DMS114 treated with DMSO at 0.1 percent for 48 hours (cell line): ENCODE measurements at regions not wholly inside any gene's neighbourhood (a gene's known extent, or its start where the extent isn't known, plus 50 kb on each side); places are given as distances from the start of the nearest gene placed in this dataset.
A peak's percentile ranks its signal among the peaks of the same experiment; 100 is the strongest.
"Not testable (repeated sequence)": the region's sequence is repeated elsewhere in the genome, so short reads cannot be mapped to it uniquely, and the experiment has no call there.

Experiments used
- DNase-seq: peaks from one replicate; lab custom pipeline; 2025; ENCODE audit not compliant: unreplicated experiment; lab: John Stamatoyannopoulos, UW

DNA sequence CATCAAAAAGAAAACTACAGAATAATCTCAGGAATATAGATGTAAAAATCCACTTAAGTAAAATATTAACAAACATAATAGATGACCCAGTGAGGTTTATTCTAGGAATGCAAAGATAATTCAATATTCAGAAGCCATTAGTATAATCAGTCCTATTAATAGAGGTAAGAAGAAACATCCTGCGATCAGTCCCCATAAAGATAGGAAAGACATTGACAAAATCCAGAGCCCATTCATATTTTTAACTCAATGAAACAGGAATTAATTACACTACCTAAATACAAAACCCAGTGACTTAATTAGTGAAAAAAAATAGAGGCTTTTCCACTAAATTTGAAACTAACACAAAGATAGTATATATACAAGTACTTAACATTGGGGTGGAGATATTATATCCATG, 321.4 kb upstream of the INTU start:
- no peak for DNase-seq

DNA sequence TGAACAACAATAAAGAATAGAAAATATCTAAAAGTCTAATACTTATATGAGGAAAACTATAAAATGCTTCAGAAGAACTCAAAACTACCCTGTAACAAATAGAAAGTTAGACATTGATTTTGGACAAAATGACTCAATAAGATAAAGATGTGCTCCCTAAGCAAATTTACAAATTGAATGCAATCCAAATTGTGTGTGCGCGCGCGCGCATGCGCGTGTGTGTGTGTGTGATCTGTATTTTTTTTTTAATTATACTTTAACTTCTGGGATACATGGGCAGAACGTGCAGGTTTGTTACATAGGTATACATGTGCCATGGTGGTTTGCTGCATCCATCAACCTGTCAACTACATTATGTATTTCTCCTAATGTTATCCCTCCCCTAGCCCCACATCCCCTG, 320.8 kb upstream of the INTU start:
- DNase-seq = no peak

DNA sequence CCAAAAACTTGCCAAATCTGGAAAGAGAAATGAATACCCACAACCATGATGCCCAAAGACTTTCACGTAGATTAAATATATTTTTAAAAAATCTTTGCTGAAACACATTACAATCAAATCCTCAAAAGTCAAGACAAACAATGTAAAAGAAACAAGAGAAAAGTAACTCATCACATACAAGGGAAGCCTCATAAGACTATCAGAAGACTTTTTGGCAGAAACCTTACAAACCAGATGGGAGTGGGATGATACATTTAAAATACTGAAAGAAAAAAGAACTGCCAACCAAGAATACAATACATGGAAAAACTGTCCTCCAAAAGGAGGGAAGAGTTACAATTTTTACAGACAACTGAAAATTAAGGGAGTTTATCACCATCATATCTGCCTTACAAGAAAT, 319.0 kb upstream of the INTU start:
- DNase-seq = no peak

DNA sequence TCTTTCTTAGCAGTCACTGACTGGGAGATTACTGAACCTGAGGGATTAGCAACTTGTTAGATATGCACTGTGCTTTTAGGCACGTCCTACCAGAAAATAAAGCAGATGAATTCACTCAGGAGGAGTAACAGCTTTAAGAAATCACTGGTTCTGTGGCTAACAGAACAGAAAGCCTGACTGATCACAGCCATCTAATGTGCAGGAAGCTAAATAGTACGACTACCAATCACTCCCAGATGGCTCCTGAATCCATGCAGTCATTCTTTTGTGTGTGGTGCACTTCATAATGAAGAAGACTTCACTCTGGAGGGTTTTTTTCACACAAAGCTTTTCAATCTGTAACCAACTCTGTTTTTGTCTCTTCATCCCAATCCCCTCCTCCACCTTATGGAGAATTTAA, 305.3 kb upstream of the INTU start:
- DNase-seq = no peak

DNA sequence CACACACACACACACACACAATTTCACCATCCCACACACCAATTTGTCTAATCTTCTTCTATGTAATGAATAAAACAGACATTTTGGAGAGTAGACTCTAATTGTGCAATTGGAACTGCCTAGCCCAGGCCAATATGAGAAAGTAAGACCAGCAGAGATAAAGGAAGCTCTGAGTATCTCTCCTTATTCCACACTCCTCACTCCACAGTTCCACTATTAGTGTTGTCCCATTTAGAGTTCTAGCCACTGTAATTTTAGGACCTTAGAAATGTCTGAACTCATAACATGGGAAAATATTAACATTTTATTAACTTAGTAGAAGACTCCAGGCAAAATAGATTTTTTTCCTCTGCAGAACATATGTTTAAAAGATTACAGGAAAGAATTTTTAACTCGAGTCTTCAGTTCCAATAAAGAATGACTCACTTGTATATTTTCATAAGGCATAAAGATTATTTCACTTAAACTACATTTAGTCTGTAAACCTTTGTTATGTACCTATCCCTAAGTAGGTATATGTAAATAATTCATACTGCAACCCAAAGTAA, 297.6 kb upstream of the INTU start:
- DNase-seq = no peak

DNA sequence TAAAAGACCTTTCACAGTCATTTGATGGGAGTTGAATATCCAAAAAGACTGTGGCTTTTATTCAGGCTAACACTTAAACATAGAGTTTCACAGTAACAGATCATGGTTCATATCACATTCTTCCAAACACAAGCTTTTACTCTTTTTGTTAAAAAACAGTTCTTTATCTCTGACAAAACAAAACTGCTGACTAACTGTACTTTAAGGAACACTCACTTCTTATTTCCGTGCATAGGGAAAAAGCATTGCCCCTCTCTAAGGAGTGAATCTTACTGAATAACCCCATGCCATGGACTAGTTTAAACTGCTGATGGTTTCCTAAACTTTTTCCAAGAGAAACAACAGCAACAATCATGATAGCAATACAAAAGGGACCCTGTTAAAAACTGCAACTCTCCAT, 297.0 kb upstream of the INTU start:
- DNase-seq = no peak

DNA sequence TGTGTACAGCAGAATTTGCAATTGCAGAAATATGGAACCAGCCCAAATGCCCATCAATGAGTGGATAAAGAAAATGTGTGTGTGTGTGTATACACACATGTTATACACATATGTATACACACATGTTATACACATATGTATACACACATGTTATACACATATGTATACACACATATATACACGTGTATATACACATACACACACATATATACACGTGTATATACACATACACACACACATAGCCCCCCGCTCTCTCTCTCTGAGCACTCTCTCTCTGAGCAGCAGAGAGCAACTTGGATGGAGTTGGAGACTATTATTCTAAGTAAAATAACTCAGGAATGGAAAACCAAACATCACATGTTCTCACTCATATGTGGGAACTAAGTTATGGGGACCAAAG, 289.6 kb upstream of the INTU start:
- not testable (repeated sequence) for DNase-seq

DNA sequence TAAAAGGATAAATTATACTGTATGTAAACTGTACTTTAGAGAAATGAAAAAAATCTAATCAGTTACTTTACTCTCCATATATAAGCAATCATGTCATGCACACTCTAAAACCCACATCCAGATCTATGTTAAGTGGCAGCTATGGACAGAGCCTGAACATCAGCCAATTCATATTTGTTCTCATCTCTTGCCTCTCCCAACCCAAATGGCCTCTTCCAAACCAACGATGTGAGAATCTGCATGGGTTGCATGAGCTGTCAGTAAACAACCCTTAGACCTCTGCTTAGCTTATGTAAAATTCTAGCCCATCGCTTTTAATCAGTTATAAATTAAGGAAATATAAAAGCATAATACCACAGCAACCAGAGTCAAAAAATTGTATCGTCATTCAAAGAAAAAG, 288.7 kb upstream of the INTU start:
- no peak for DNase-seq

DNA sequence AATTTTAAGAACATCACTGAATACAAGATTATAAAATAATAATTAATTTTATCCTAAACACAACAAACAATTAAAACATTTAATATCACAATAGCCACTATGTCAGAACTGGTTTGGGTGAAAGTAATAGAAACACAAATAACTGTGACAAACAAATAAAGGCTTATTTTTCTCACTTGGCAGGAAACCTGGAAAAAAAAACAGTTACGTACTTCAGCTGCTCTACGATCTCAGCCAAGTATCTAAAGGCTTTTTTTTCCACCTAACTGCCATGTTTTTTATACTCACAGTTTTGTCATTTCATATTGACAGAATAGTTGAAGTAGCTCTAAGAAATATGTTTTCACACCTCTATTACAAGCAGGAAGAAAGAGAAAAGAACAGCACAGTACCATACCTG, 284.8 kb upstream of the INTU start:
- no peak for DNase-seq

DNA sequence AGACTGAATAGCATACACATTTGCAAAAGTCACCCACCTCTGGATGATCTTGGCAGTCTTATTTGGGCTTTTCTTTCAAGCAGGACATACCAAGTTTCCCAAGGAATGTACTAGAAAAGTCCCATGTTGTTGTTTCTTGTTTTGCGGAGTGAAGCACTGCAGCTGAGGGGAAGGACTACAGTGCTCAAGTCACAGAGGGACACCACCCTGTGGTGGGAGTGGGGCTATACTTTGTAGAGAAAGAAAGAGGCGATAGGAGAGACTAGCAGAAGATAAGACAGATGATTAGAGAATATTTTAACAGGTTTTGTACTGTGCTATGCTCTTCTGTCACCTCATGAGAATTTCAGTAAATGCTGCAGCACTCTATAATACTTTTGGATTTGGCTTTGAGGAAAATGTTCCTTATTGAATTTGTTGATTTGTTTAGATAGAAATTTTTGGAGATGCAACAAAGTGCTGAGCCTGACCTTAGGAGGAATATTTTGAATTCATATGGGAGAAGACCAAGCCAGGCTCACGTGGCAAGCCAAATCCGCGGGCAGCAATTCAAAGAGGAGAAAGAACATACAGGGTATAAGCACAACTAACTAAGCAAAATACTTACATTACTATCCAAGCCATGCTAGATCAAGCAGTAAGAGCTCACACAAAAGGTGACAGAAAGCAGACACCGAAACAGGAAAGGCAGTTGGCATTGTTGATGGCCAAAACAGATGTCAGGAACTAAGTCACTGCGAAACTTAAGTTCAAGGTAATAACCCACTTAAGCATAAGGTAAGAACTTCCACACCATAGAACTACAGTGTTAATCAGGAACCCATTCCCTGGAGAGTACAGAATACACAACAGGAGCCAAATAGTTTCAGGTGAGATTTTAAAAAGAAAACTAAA, 280.3 kb upstream of the INTU start:
- DNase-seq = no peak

DNA sequence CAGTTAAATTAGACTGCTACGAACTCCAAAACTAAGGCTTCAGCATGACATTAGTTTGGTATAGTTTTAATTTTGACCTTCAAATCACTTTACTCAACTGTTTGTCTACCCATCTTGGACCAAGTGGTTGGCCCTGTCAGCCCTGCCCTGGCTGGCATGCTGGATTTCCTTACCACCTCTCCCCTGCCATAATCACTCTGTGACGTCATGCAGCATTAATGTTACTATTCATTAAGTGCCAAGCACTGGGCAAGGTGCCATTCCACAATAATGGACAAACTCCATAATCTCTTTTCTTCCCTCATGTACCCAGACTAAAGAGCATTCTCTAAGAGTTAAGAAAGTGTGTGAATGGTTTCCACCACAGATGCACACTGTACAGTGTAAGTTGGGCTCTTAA, 277.0 kb upstream of the INTU start:
- no peak for DNase-seq

DNA sequence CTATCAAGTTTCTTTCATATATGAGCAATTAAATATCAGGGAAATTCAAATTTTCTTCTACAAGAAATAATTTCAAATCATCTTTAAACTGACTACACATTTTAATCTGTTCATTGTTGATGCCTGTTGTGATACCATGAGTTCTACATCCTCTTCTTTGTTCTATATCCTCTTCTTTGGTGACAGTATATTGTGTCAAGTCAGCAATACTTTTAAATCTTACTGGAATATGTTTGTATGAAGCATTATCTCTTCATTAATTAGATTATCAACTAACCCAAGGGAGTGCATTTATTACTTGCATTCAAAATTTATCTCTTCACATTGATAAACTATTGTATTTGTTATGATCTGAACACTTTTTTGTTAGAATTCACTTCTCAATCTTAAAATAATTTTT, 275.0 kb upstream of the INTU start:
- DNase-seq = no peak

DNA sequence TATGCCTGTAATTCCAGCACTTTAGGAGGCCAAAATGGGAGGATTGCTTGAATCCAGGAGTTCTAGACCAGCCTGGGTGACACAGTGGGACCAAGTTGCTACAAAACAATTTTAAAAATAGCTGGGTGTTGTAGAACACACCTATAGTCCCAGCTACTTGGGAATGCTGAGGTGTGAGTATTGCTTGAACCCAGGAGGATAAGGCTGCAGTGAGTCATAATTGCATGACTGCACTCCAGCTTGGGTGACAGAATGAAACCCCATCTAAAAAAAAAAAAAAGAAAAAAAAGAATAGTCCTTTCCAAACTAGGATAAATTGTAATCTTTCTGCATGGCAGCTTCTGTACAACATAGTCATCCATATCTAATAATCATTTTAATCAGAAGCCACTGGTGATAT, 270.1 kb upstream of the INTU start:
- no peak for DNase-seq

DNA sequence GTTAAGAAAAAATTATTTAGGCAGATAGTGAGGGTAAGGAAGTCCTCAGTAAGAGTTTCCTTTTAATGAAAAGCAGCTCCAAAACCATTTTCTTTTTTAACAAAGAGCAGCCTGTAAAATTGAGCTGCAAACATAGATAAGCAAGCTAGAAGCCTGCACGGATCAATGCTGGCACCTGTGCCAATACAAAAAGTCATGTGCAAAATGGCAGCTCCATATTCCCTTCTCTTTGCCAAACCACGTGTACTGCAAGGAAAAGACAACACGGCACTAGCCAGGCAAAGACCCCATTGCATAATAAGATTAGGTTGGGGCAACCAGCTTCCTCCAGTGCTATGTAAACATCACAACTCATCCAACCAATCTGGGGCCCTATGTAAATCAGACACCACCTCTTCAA, 268.4 kb upstream of the INTU start:
- DNase-seq = no peak

DNA sequence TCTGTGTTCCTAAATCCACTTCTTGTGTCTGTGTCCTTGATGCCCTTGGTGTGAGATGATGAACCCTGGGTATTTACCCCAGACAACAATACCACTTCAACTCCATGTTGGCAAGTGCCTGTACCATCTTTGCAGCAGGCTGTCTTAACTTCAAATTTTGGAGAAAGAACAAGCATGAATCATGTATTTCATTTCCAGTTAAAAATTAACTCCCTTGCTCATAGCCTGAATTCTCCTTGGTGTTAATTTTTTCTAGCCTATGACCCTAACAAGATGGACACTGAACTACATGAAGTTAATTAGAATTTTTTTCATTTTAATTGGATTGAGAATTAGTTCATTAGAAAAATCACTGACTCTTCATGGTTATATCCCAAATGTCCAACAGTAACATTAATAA, 267.8 kb upstream of the INTU start:
- no peak for DNase-seq

DNA sequence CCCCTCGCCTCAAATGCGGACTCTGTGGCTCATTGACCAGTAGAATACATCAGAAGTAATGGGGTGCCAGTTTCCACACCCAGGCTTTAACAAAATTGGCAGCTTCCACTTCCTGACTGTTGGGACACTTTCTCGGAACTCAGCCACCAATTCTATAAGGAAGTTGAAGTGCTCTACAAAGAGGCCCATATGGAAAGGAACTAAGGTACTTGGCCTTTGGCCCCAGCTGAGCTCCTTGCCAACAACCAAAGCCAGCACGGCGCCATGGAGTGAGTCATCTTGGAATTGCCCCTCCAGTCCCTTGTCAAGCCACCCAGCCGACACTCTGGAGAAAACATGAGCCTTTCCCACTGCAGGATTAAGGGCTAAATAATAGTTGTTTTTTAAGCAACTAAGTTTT, 262.2 kb upstream of the INTU start:
- DNase-seq = no peak

DNA sequence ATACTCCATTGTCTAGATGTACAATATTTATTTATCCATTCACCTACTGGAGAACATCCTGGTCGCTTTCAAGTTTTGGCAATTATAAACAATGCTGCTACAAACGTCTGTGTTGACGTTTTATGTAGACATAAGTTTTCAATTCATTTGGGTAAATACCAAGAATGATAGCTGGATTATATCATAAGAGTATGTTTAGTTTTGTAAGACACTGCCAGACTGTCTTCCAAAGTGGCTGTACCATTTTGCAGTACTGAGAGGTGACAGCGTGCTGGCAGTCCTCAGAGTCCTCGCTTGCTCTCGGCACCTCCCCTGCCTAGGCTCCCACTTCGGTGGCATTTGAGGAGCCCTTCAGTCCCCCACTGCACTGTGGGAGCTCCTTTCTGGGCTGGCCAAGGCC, 253.3 kb upstream of the INTU start:
- no peak for DNase-seq

DNA sequence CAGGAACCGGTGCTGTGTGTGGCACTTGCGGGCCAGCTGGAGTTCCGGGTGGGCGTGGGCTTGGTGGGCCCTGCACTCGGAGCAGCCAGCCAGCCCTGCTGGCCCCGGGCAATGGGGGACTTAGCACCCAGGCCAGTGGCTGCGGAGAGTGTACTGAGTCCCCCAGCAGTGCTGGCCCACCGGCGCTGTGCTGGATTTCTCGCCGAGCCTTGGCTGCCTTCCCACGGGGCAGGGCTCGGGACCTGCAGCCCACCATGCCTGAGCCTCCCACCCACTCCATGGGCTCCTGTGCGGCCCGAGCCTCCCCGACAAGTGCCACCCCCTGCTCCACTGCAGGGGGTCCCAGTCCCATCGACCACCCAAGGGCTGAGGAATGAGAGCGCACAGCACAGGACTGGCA, 252.8 kb upstream of the INTU start:
- DNase-seq = not testable (repeated sequence)

DNA sequence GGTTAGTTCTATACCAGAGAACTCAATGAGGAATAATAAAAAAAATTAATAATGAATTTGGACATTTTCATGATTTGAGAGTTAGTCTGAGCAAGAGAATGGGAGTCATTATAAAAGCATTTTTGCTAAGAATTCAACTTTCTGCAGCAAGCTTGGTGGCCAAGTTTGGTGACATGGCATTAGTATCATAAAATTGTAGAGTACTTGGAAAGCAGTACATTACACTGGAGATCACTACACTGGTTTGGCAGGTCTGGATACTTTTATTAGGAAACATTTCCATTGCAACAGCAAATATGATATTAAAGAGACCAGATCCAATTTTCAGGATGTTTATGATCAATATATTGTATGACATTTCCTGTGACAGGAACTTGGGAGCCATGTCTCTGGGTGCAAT, 249.1 kb upstream of the INTU start:
- DNase-seq = no peak

DNA sequence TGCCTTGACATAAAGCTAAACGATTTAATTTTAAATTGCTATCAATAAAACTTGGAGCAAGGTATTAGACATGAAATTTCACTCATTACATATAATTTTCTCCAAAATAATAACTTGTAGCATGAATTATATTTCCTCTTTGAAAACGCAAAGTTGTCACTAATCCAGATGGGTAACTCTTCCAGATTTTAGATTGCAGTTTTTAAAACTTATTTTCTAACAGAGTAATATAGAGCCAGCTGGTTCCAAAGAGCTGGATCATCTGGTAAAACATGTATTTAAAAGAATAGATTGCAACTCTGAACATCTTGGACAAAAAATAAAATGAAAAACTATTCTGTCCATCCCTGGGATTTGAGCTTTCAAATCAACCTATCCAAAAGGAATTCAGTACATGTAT, 238.2 kb upstream of the INTU start:
- DNase-seq = no peak

DNA sequence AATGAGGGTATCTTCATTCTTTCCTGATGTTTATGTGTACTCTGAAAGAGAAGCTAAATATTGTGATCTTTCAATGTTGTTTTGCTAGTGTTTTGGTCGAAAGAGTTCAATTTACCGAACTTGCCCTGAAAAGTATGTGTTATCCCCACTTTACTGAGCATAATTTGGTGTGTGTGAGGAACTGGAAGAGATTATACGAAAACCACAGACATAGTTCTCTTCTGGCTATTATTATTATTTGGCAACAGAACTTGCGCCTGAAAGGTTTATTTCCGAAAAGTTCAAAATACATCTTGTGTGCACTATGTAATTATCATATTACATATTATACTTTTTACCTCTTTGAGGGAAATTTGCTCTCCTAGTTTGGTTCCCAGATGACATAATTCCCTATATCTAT, 232.5 kb upstream of the INTU start:
- DNase-seq = no peak

DNA sequence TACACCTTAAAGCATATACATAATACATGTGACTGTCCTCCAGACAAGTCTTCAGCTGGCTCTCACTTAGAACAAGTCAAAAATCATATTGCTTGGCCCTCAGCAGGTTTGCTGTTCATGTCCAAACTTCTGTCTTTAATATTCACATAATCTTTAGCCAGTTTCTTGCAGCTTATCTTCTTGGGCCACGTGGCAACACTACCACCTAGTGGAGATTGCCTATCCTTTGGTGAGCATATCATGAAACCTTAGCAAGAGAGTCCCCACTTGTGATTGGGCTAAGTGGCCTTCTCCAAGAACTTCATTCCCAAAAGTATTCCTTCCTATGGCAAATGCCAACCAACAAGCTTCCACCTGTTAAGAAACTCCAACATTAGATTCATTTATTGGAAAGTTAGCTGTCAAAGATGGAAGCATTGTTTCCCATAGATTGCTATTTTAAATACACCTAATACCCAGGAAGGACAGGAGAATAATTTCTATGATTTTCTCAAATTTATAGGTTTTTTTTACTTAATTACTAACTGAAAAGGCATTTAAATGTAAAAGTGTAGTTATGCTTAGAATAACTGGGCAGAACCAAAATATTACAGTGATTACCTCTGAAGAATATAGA, 231.9 kb upstream of the INTU start:
- peak; percentile 9 for DNase-seq
